Heart right ventricle (tissue), 16 donors: ENCODE measurements at regions not wholly inside any gene's neighbourhood (a gene's known extent, or its start where the extent isn't known, plus 50 kb on each side); places are given as distances from the start of the nearest gene placed in this dataset.

ENCODE experiments used
- ATAC-seq, 8 donors: fragments of 200-7000 bp; cut with Tn5 transposase; one replicate each; pipeline ENCODE4 v1.9.1; 2020; ENCODE audit warnings: mild to moderate bottlenecking in 8 of 8, moderate library complexity in 8 of 8, moderate number of reproducible peaks in 1 of 8
- DNase-seq, 2 donors: peaks; one replicate each; pipeline ENCODE4 v3.0.0-alpha.2; 2020
- H3K27ac ChIP-seq, 10 donors: fragments of 200-600 bp; sonication (generic) in 2 of 10; one replicate each; pipeline versions ENCODE4 v1.5.0 to v1.8.0; 2020 to 2022; ENCODE audit warnings: mild to moderate bottlenecking in 3 of 10
- H3K27me3 ChIP-seq, 7 donors: fragments of 200-600 bp; one replicate each; pipeline ENCODE4 v1.8.0; 2021 to 2022; ENCODE audit warnings: mild to moderate bottlenecking in 2 of 7
- H3K36me3 ChIP-seq, 9 donors: fragments of 200-600 bp; sonication (generic) in 1 of 9; one replicate each; pipeline versions ENCODE4 v1.5.0 to v1.8.0; 2020 to 2022; ENCODE audit warnings: mild to moderate bottlenecking in 2 of 9
- H3K4me1 ChIP-seq, 9 donors: fragments of 200-600 bp; sonication (generic) in 1 of 9; one replicate each; pipeline versions ENCODE4 v1.5.0 to v1.8.0; 2020 to 2022; ENCODE audit warnings: mild to moderate bottlenecking in 4 of 9
- H3K4me3 ChIP-seq, 10 donors: fragments of 200-600 bp; sonication (generic) in 2 of 10; one replicate each; pipeline versions ENCODE4 v1.5.0 to v1.8.0; 2020 to 2022; ENCODE audit warnings: mild to moderate bottlenecking in 7 of 10, moderate library complexity in 2 of 10
- H3K9me3 ChIP-seq, 11 donors: fragments of 200-600 bp in 10 of 11; sonication (generic) in 2 of 11; one replicate each; pipeline versions ENCODE4 v1.5.0 to v1.8.0; 2013 to 2022; ENCODE audit warnings: mild to moderate bottlenecking in 2 of 11, control low read depth in 1 of 11, moderate library complexity in 1 of 11
- WGBS, 2 donors: extraction: QIAGEN DNeasy Blood & Tissue Kit; methylation state at CpG; one replicate each; pipeline ENCODE4 v1.1.7; 2013; ENCODE audit warnings: inconsistent platforms in 1 of 2; 5-methylcytosine and 5-hydroxymethylcytosine counted together
- intact Hi-C, 10 donors: fragments of 100-400 bp; cut with DNase I; formaldehyde crosslinking; loops; one replicate each; pipeline versions ENCODE4 v1.11.1 to v1.14.2; 2022
- TF ChIP-seq, protein P1 (sequence below), 9 donors: fragments of 200-600 bp; sonication (generic) in 2 of 9; IDR thresholded peaks; one replicate each; pipeline versions ENCODE4 v1.5.0 to v1.8.0; 2021 to 2022; ENCODE audit warnings: antibody characterized with exemption in 9 of 9, mild to moderate bottlenecking in 5 of 9, moderate library complexity in 1 of 9
- donor health status: Arrhythmogenic right ventricular cardiomyopathy.
- donor health status: ischemic (EF 13 %, LVEDD 7.1; RV severe dilation, severe dysfunction).
- donor health status: healthy with polysubstance abuse.
- donor health status: DM: no; HTN: yes; CAD: no.
- donor health status: DM: no; HTN: no; CAD: no.
- donor health status: ischemic (EF 25% LVEDD 6.9; RV normal size, moderate dysfunction).
- donor health status: ischemic (EF 25% LVEDD 5.7; RV mildly dilated, moderate dysfunction).
- donor health status: healthy.
- donor health status: DM: yes; HTN: yes; CAD: no.
- donor health status: Ischemic cardiomyopathy.
- donor health status: ischemic (EF 35%, LVEDD 5.7; RV mildly dilated, moderate dysfunction).
- donor health status: nonischemic (EF 11% LVEDD 7.7; RV severe dilation, severe dysfunction).
- donor health status: DM: yes; HTN: yes; CAD: no.
- donor health status: PGD.
- donor health status: ischemic (EF 29% LVEDD 5.4; RV normal size, mild dysfunction).
- donor health status: nonischemic (EF 23%, LVEDD 6.1; RV moderate dilation, normal function).

DNA sequence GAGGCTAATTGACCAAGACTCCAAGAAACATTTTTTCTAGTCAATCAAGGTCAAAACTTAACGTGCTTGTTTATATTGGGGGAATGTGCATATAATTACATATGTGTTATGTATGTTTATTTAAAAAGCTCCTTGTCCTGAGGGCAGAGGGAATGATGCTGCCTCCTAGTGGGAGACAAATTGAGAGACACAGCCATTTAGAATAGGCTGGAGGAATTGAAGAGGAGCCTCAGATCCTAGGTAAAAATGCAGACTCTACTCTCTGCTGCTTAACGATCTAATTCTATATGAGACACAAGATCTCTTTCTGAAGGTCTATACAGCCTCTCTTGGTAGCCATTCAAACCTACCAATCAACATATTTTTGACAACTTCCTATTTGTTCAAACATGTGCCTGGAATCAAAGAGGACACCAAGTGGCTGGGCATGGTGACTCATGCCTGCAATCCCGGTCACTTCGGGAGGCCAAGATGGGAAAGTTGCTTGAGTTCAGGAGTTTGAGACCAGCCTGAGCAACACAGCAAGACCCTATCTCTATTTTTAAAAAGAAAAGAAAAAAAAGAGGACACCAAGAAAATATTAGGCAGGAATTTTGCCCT is 136.6 kb upstream of the ZNF648 start:
- Histone ChIP-seq H3K4me3 (no peak overlapping the region), H3K27ac (peak overlapping the region in 2 of 10 donors; percentile 4 to 70), H3K27me3 (no peaks in the 10 kb centered on the region), H3K36me3 (no peaks in the 10 kb centered on the region), H3K4me1 (peaks cover 0 to 31% (median 12%) of the 10 kb centered on the region in 9 donors), H3K9me3 (no peaks in the 10 kb centered on the region)
- DNase-seq (no peak), ATAC-seq (peak in 1 of 8 donors; percentile 49)
- TF ChIP-seq, protein P1, sequence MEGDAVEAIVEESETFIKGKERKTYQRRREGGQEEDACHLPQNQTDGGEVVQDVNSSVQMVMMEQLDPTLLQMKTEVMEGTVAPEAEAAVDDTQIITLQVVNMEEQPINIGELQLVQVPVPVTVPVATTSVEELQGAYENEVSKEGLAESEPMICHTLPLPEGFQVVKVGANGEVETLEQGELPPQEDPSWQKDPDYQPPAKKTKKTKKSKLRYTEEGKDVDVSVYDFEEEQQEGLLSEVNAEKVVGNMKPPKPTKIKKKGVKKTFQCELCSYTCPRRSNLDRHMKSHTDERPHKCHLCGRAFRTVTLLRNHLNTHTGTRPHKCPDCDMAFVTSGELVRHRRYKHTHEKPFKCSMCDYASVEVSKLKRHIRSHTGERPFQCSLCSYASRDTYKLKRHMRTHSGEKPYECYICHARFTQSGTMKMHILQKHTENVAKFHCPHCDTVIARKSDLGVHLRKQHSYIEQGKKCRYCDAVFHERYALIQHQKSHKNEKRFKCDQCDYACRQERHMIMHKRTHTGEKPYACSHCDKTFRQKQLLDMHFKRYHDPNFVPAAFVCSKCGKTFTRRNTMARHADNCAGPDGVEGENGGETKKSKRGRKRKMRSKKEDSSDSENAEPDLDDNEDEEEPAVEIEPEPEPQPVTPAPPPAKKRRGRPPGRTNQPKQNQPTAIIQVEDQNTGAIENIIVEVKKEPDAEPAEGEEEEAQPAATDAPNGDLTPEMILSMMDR (IDR thresholded peaks at IDR 0.05), result peak in 5 of 9 donors; percentile 12 to 37 (median 28)
- intact Hi-C loops, result loop anchor here in 3 of 10 donors (5.0 to 10.0 kb wide), 3 partner anchors 53 to 199 kb away; no protein-coding TSS in a partner anchor
- 79 to 82% methylated on average over 4 of the region's 4 CpGs for WGBS, 2 donors

DNA sequence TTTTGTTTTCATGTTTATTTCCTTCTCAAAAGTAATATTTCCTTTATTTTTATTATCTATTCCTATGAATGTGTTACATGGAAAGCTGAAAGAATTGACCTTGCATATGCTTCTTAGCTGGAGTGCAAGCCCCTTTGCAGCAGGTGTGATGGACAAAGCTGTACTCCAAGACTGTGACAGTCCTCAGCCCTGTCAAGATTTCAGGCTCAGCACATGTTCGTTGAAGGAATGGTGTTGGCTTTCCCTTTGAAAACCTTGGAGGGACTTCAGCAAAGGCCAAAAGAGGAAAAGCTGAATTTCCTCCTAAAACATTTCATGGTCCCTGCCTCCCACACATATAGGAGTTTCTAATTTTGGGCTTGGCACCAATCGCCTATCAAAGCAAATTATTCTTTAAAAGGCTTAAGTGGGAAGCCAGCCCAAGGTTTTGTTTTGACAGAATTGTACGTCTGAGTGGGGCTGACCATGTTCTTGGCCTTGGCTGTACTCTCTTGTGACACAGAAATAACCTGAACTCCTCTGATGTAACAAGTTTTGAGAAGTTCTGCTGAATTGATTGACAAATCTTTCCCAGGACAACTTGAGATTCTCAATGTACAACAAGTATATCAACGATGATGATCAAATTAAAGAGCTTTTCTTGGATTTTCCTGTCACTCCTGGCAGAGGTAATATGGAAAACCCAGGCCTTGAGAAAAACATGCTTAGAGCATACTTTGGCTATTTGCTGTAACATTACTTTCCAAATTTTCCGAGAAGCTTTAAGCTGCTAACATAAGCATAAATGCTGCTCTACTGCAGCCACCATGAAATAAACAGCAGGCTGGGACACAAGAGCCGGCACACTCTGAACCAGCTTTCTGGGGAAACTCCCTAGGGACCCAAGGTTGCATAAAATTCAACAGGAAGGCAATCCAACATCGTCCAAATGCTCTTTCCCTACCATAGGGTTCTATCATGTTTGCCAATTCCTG is 135.7 kb upstream of the ZNF648 start:
- no peaks in the 10 kb centered on the region for H3K27me3 ChIP-seq
- TF ChIP-seq, protein P1 (IDR thresholded peaks at IDR 0.05), result no peak
- H3K4me1 ChIP-seq, result peaks cover 0 to 40% (median 12%) of the 10 kb centered on the region in 9 donors
- no peak overlapping the region for H3K4me3 ChIP-seq
- no peaks in the 10 kb centered on the region for H3K36me3 ChIP-seq
- DNase-seq, result peak in 1 of 2 donors; percentile 15
- peak overlapping the region in 5 of 10 donors; percentile 4 to 70 (median 32) for H3K27ac ChIP-seq
- intact Hi-C loops, result loop anchor here in 3 of 10 donors (5.0 to 10.0 kb wide), 3 partner anchors 52 to 200 kb away; no protein-coding TSS in a partner anchor
- no peaks in the 10 kb centered on the region for H3K9me3 ChIP-seq
- WGBS, 2 donors, result 41 to 63% methylated on average over 7 of the region's 7 CpGs
- peak in 7 of 8 donors; percentile 28 to 89 (median 71) for ATAC-seq

DNA sequence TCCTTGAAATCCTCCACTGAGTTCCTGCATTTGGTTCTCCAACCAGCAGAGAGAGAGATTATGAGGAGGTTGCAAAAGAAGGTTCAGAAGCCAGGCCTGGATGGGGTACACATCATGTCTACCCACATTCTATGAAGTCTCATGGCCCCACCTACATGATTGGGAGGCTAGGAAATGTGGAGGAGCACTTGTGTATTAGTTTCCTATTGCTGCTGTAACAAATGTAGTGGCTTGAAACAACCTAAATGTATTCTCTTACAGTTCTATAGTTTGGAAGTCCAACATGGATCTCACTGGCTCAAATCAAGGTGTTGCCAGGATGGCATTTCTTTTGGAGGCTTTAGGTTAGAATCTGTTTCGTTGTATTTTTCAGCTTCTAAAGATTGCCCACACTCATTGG is 134.2 kb upstream of the ZNF648 start:
- ATAC-seq (no peak), DNase-seq (no peak)
- no peak overlapping the region for H3K4me3 ChIP-seq
- H3K4me1 ChIP-seq, result peaks cover 0 to 48% (median 12%) of the 10 kb centered on the region in 9 donors
- no peaks in the 10 kb centered on the region for H3K9me3 ChIP-seq
- no peaks in the 10 kb centered on the region for H3K36me3 ChIP-seq
- TF ChIP-seq, protein P1 (IDR thresholded peaks at IDR 0.05), result no peak
- no peak overlapping the region for H3K27ac ChIP-seq
- WGBS, 2 donors, result 85 to 94% methylated on average over 1 of the region's 1 CpG
- intact Hi-C loops, result loop anchor here in 3 of 10 donors (5.0 to 10.0 kb wide), 3 partner anchors 51 to 202 kb away; no protein-coding TSS in a partner anchor
- no peaks in the 10 kb centered on the region for H3K27me3 ChIP-seq

DNA sequence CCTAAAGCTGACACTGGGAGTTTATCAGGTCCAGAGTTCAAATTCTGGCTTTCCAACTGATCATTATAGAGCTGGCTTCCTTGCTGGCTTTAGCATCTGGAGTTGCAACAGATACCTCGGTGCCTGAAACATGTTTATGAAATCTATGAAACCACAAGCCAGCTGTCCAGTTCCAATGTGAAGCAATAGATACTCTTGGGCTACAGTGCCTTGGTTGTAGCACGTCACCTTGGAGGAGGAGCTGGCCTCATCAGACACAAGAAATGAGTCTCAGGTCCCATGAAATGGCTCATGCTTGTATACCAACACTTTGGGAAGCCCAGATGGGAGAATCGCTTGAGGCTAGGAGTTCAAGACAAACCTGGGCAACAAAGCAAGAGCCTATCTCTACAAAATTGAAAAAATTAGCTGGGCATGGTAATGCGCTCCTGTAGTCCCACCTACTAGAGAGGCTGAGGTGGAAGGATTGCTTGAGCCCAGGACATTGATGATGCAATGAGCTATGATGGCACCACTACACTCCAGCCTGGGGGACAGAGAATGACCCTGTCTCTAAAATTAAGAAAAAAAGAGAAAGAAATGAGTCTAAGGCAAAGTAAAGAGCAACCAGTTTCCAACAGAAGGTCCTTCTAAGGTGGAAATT is 132.5 kb upstream of the ZNF648 start:
- Histone ChIP-seq H3K4me3 (no peak overlapping the region), H3K9me3 (no peaks in the 10 kb centered on the region), H3K27ac (peak overlapping the region in 2 of 10 donors; percentile 9 to 61), H3K36me3 (no peaks in the 10 kb centered on the region), H3K27me3 (no peaks in the 10 kb centered on the region), H3K4me1 (peaks cover 0 to 48% (median 12%) of the 10 kb centered on the region in 9 donors)
- peak in 3 of 8 donors; percentile 47 to 89 (median 49) for ATAC-seq
- WGBS, 2 donors, result 84 to 90% methylated on average over 4 of the region's 4 CpGs
- TF ChIP-seq, protein P1 (IDR thresholded peaks at IDR 0.05), result no peak
- DNase-seq, result no peak
- intact Hi-C loops, result loop anchor here in 1 of 10 donors (10.0 kb wide), 1 partner anchor 49 kb away; no protein-coding TSS in a partner anchor
